A549 (cell line): ENCODE measurements at regions not wholly inside any gene's neighbourhood (a gene's known extent, or its start where the extent isn't known, plus 50 kb on each side); places are given as distances from the start of the nearest gene placed in this dataset.

Experiments
- ATAC-seq, 2 experiments: fragments of 200-7000 bp in 1 of 2; fragments of >200 bp in 1 of 2; cut with Nextera tagmentation in 1 of 2; cut with Tn5 transposase in 1 of 2; 3 replicates each; pipeline versions ENCODE4 v1.8.0 to v1.9.1; 2018 to 2020; ENCODE audit warnings: mild to moderate bottlenecking in 1 of 2, moderate library complexity in 1 of 2
- CTCF ChIA-PET: fragments of 300-600 bp; sonication (Branson Sonifier 250); formaldehyde crosslinking; extraction: SDS; loops from one replicate; lab custom pipeline; 2021; ENCODE audit warnings: antibody characterized with exemption, inconsistent platforms; lab: Yijun Ruan, JAX
- POLR2A ChIA-PET: fragments of 350-600 bp; formaldehyde crosslinking; extraction: SDS; loops from one replicate; lab custom pipeline; 2021; ENCODE audit warnings: antibody characterized with exemption, inconsistent platforms; lab: Yijun Ruan, JAX
- DNase-seq, 2 experiments: peaks; one replicate each; pipeline versions ENCODE4 v3.0.0 to v3.0.0-alpha.2; 2011 to 2016; ENCODE audit warnings: low read depth in 1 of 2, low spot score in 1 of 2
- FAIRE-seq: peaks from 2 replicates; lab custom pipeline; 2011; peaks lifted over from hg19 to GRCh38; lab: Jason Lieb, UNC
- H3K27ac ChIP-seq, 2 experiments: fragments of >200 bp; sonication (Bioruptor Twin); formaldehyde crosslinking; 3 replicates each; pipeline ENCODE4 v1.5.1; 2016 to 2017
- H3K4me1 ChIP-seq: fragments of >200 bp; sonication (Bioruptor Twin); formaldehyde crosslinking; 3 replicates; pipeline ENCODE4 v1.6.1; 2016
- H3K4me2 ChIP-seq: fragments of >200 bp; sonication (Bioruptor Twin); formaldehyde crosslinking; 3 replicates; pipeline ENCODE4 v1.6.1; 2016
- H3K4me3 ChIP-seq: fragments of >200 bp; sonication (Bioruptor Twin); formaldehyde crosslinking; 3 replicates; pipeline ENCODE4 v1.5.1; 2016
- H3K9me3 ChIP-seq: fragments of >200 bp; sonication (Bioruptor Twin); formaldehyde crosslinking; 3 replicates; pipeline ENCODE4 v1.6.1; 2016
- CEBPB ChIP-seq, 2 experiments: fragments of >200 bp in 1 of 2; sonication (Bioruptor Twin) in 1 of 2; formaldehyde crosslinking in 1 of 2; IDR thresholded peaks; 2 replicates each; pipeline ENCODE4 v1.6.1; 2012 to 2016
- CHD2 ChIP-seq: fragments of 150-350 bp; IDR thresholded peaks from 2 replicates; pipeline ENCODE4 v1.6.1; 2014; ENCODE audit warnings: low read length; ENCODE audit not compliant: partially characterized antibody
- CTCF ChIP-seq: fragments of >200 bp; sonication (Bioruptor Twin); formaldehyde crosslinking; IDR thresholded peaks from 3 replicates; pipeline ENCODE4 v1.5.1; 2016
- EHMT2 ChIP-seq: fragments of 200-600 bp; sonication (generic); IDR thresholded peaks from 2 replicates; pipeline ENCODE4 v1.6.1; 2016; ENCODE audit warnings: antibody characterized with exemption, low read depth, mild to moderate bottlenecking, moderate library complexity
- ELK1 ChIP-seq: fragments of 150-350 bp; IDR thresholded peaks from 2 replicates; pipeline ENCODE4 v1.6.1; 2014; ENCODE audit warnings: low read depth, mild to moderate bottlenecking, low read length
- EP300 ChIP-seq, 2 experiments: fragments of >200 bp; sonication (Bioruptor Twin); formaldehyde crosslinking; IDR thresholded peaks; 2 replicates in 1 of 2; 3 replicates in 1 of 2; pipeline ENCODE4 v1.6.1; 2016 to 2017
- ESRRA ChIP-seq: fragments of 150-350 bp; IDR thresholded peaks from 2 replicates; pipeline ENCODE4 v1.6.1; 2014; ENCODE audit warnings: mild to moderate bottlenecking, low read length, borderline replicate concordance
- FOSB ChIP-seq: fragments of 250-450 bp; sonication (Bioruptor Pico); IDR thresholded peaks from 2 replicates; pipeline ENCODE4 v1.5.0; 2020; ENCODE audit warnings: mild to moderate bottlenecking, moderate library complexity
- FOSL2 ChIP-seq, 2 experiments: fragments of 450-650 bp in 1 of 2; fragments of >200 bp in 1 of 2; sonication (Bioruptor Twin) in 1 of 2; formaldehyde crosslinking; IDR thresholded peaks; 2 replicates each; pipeline versions ENCODE4 v1.5.0 to v1.6.1; 2016 to 2020; ENCODE audit warnings: mild to moderate bottlenecking in 1 of 2, moderate library complexity in 1 of 2
- GATA3 ChIP-seq: IDR thresholded peaks from 2 replicates; pipeline ENCODE4 v1.6.1; 2012; ENCODE audit warnings: borderline replicate concordance
- HES2 ChIP-seq: fragments of >200 bp; sonication (Bioruptor Twin); formaldehyde crosslinking; IDR thresholded peaks from 2 replicates; pipeline ENCODE4 v1.6.1; 2016
- HEYL ChIP-seq: fragments of 250-450 bp; sonication (Bioruptor Pico); IDR thresholded peaks from 2 replicates; pipeline ENCODE4 v1.8.0; 2021; ENCODE audit warnings: mild to moderate bottlenecking, moderate library complexity
- HOXA7 ChIP-seq: fragments of 250-450 bp; sonication (Bioruptor Pico); IDR thresholded peaks from 2 replicates; pipeline ENCODE4 v1.5.0; 2020; ENCODE audit warnings: mild to moderate bottlenecking, moderate library complexity
- HOXB13 ChIP-seq: fragments of 250-450 bp; sonication (Bioruptor Pico); IDR thresholded peaks from 2 replicates; pipeline ENCODE4 v1.5.0; 2020; ENCODE audit warnings: low read depth, mild to moderate bottlenecking, moderate library complexity
- JUN ChIP-seq, 2 experiments: fragments of >200 bp; sonication (Bioruptor Twin); formaldehyde crosslinking; IDR thresholded peaks; 2 replicates in 1 of 2; 3 replicates in 1 of 2; pipeline ENCODE4 v1.6.1; 2016 to 2017
- KDM1A ChIP-seq: fragments of 200-600 bp; sonication (generic); IDR thresholded peaks from 2 replicates; pipeline ENCODE4 v1.6.1; 2016; ENCODE audit warnings: low read depth, mild to moderate bottlenecking
- NFE2L2 ChIP-seq: fragments of 150-350 bp; conservative IDR thresholded peaks from 2 replicates; pipeline ENCODE4 v1.6.1; 2014; ENCODE audit warnings: low read length
- NPAS2 ChIP-seq: fragments of 250-450 bp; sonication (Bioruptor Pico); IDR thresholded peaks from 2 replicates; pipeline ENCODE4 v1.8.0; 2022; ENCODE audit warnings: mild to moderate bottlenecking, moderate library complexity, borderline replicate concordance
- PBX3 ChIP-seq: IDR thresholded peaks from 2 replicates; pipeline ENCODE4 v1.6.1; 2012
- PHF8 ChIP-seq: fragments of 200-600 bp; sonication (generic); IDR thresholded peaks from 2 replicates; pipeline ENCODE4 v1.6.1; 2016; ENCODE audit warnings: low read depth, mild to moderate bottlenecking, antibody characterized with exemption, moderate library complexity, borderline replicate concordance
- RAD21 ChIP-seq, 2 experiments: fragments of >200 bp in 1 of 2; sonication (Bioruptor Twin) in 1 of 2; formaldehyde crosslinking in 1 of 2; IDR thresholded peaks in 1 of 2; conservative IDR thresholded peaks in 1 of 2; 2 replicates in 1 of 2; 3 replicates in 1 of 2; pipeline ENCODE4 v1.6.1; 2012 to 2018; ENCODE audit warnings: inconsistent platforms in 1 of 2
- RARB ChIP-seq: fragments of 250-450 bp; sonication (Bioruptor Pico); IDR thresholded peaks from 2 replicates; pipeline ENCODE4 v1.8.0; 2021; ENCODE audit warnings: mild to moderate bottlenecking, moderate library complexity
- RCOR1 ChIP-seq: fragments of 150-350 bp; IDR thresholded peaks from 2 replicates; pipeline ENCODE4 v1.6.1; 2014; ENCODE audit warnings: antibody characterized with exemption, low read length, low read depth
- RFX5 ChIP-seq: fragments of 450-650 bp; IDR thresholded peaks from 2 replicates; pipeline ENCODE4 v1.7.1; 2014; ENCODE audit warnings: antibody characterized with exemption, mild to moderate bottlenecking, moderate library complexity
- USF2 ChIP-seq: fragments of 450-650 bp; IDR thresholded peaks from 2 replicates; pipeline ENCODE4 v1.6.1; 2014; ENCODE audit warnings: antibody characterized with exemption
- ZC3H11A ChIP-seq: fragments of 450-650 bp; IDR thresholded peaks from 2 replicates; pipeline ENCODE4 v1.6.1; 2014; ENCODE audit warnings: antibody characterized with exemption, mild to moderate bottlenecking
- WGBS: methylation state at CpG from one replicate; pipeline ENCODE4 v1.1.6; 2017; ENCODE audit errors: missing lambda C conversion rate; 5-methylcytosine and 5-hydroxymethylcytosine counted together

- TF ChIP-seq ELK1 (no peak), KDM1A (no peak), FOSB (CRISPR knock-in tag) (no peak), JUN (IDR thresholded peaks at IDR 0.05) (no peak), HEYL (CRISPR knock-in tag) (no peak)
These were observed 64.5 kb upstream of the ADAMTS2 start (continued) for GRCh38 chr5:179409806-179410205.

- no peak for TF ChIP-seq HES2
- TF ChIP-seq ELK1 = no peak
- no peak for TF ChIP-seq GATA3
- TF ChIP-seq EHMT2 = no peak
- no peak for TF ChIP-seq PHF8
- no peak for TF ChIP-seq FOSL2 (IDR thresholded peaks at IDR 0.05)
- no peak for TF ChIP-seq FOSL2 (CRISPR knock-in tag; IDR thresholded peaks at IDR 0.05)
- no peak for TF ChIP-seq PBX3
- TF ChIP-seq CTCF = no peak
- TF ChIP-seq RAD21 (conservative IDR thresholded peaks at IDR 0.05 in 1 of 2, IDR thresholded peaks at IDR 0.05 in 1 of 2) = no peak
- DNase-seq (no peak), ATAC-seq (no peak), FAIRE-seq (no peak)
- Histone ChIP-seq H3K4me3 (no peak overlapping the region), H3K4me2 (no peak overlapping the region), H3K27ac (no peak overlapping the region), H3K9me3 (no peaks in the 10 kb centered on the region; the same call in 2 of the 3 replicates), H3K4me1 (no peaks in the 10 kb centered on the region)
- 56% methylated on average over 19 of the region's 19 CpGs for WGBS
- POLR2A ChIA-PET = no interaction called here
- CTCF ChIA-PET = interaction anchor here (0.6 to 1.8 kb wide), 2 partner anchors 241 to 655 kb away, joined by 3 to 4 read pairs; no protein-coding TSS in a partner anchor
These were observed 63.4 kb upstream of the ADAMTS2 start for GRCh38 chr5:179408611-179409010.

- H3K4me3 ChIP-seq = no peak overlapping the region
- H3K4me2 ChIP-seq = no peak overlapping the region
- no peaks in the 10 kb centered on the region for H3K4me1 ChIP-seq
- CTCF ChIA-PET = interaction anchor here (0.6 to 1.8 kb wide), 2 partner anchors 240 to 700 kb away, joined by 4 read pairs; no protein-coding TSS in a partner anchor
- H3K27ac ChIP-seq = no peak overlapping the region
- H3K9me3 ChIP-seq = no peaks in the 10 kb centered on the region; the same call in 2 of the 3 replicates
- no peak; a peak in 1 of 6 replicates for ATAC-seq
- WGBS = 25% methylated on average over 9 of the region's 16 CpGs
- DNase-seq = no peak
- FAIRE-seq = no peak
- POLR2A ChIA-PET = no interaction called here
- no peak for TF ChIP-seq ZC3H11A
- no peak for TF ChIP-seq CHD2
- no peak for TF ChIP-seq EP300 (IDR thresholded peaks at IDR 0.05)
- TF ChIP-seq HEYL (CRISPR knock-in tag) = no peak
- no peak for TF ChIP-seq CEBPB (IDR thresholded peaks at IDR 0.05)
- no peak for TF ChIP-seq HES2
- no peak for TF ChIP-seq ESRRA
- TF ChIP-seq NFE2L2 = no peak
- TF ChIP-seq NPAS2 (CRISPR knock-in tag) = no peak
- no peak for TF ChIP-seq FOSB (CRISPR knock-in tag)
- TF ChIP-seq RFX5 = no peak
- TF ChIP-seq RCOR1 = no peak
- no peak for TF ChIP-seq FOSL2 (IDR thresholded peaks at IDR 0.05)
- no peak for TF ChIP-seq FOSL2 (CRISPR knock-in tag; IDR thresholded peaks at IDR 0.05)
- TF ChIP-seq RARB (CRISPR knock-in tag) = no peak
- TF ChIP-seq HOXB13 = no peak
- no peak for TF ChIP-seq USF2
- TF ChIP-seq HOXA7 (CRISPR knock-in tag) = no peak
These were observed 62.2 kb upstream of the ADAMTS2 start for GRCh38 chr5:179407191-179408175.
